IMR-90 (cell line): ENCODE measurements at regions not wholly inside any gene's neighbourhood (a gene's known extent, or its start where the extent isn't known, plus 50 kb on each side); places are given as distances from the start of the nearest gene placed in this dataset.

Experiments used
- ATAC-seq: fragments of 200-7000 bp; cut with Tn5 transposase; 2 replicates; pipeline ENCODE4 v1.9.1; 2020; ENCODE audit warnings: low read depth, mild to moderate bottlenecking, moderate library complexity
- BruUV-seq: library from RNA; stranded (reverse); fragments of 400-500 nt; replicated peaks from 2 replicates; lab custom pipeline; 2021; lab: Mats Ljungman, UMichigan
- CTCF ChIA-PET: fragments of 300-600 bp; formaldehyde crosslinking; extraction: SDS; loops from one replicate; lab custom pipeline; 2021; ENCODE audit warnings: antibody characterized with exemption; lab: Yijun Ruan, JAX
- POLR2A ChIA-PET: fragments of 300-600 bp; sonication (Branson Sonifier 250); formaldehyde crosslinking; loops from one replicate; lab custom pipeline; 2022; ENCODE audit warnings: antibody characterized with exemption; ENCODE audit not compliant: unreplicated experiment; lab: Charles Lee
- DNase-seq: peaks from one replicate; pipeline ENCODE4 v3.0.0; 2013
- H2AFZ ChIP-seq: replicated peaks from 2 replicates; pipeline ENCODE3; 2013; ENCODE audit warnings: low read length, mild to moderate bottlenecking; ENCODE audit not compliant: poor library complexity
- H2AK5ac ChIP-seq: 2 replicates; pipeline ENCODE4 v1.6.1; 2013; ENCODE audit warnings: low read depth, low read length, inconsistent platforms
- H2AK9ac ChIP-seq: replicated peaks from 2 replicates; pipeline ENCODE3; 2013; ENCODE audit warnings: mild to moderate bottlenecking, low read depth, low read length, moderate library complexity; ENCODE audit not compliant: poor library complexity
- H2BK120ac ChIP-seq: 2 replicates; pipeline ENCODE4 v1.6.1; 2013; ENCODE audit warnings: low read depth, low read length, inconsistent platforms
- H2BK15ac ChIP-seq: 3 replicates; pipeline ENCODE4 v1.6.1; 2013; ENCODE audit warnings: low read depth, low read length, inconsistent platforms
- H2BK20ac ChIP-seq: 2 replicates; pipeline ENCODE4 v1.6.1; 2013; ENCODE audit warnings: low read depth, mild to moderate bottlenecking, inconsistent platforms, low read length, moderate library complexity
- H2BK5ac ChIP-seq: 2 replicates; pipeline ENCODE4 v1.6.1; 2013; ENCODE audit warnings: mild to moderate bottlenecking, low read depth, low read length, inconsistent platforms; ENCODE audit not compliant: poor library complexity, severe bottlenecking
- H3K14ac ChIP-seq: replicated peaks from 2 replicates; pipeline ENCODE4 v1.6.1; 2013; ENCODE audit warnings: low read depth, low read length, inconsistent platforms
- H3K18ac ChIP-seq: 2 replicates; pipeline ENCODE4 v1.6.1; 2013; ENCODE audit warnings: low read depth, low read length, control low read depth
- H3K23ac ChIP-seq: 2 replicates; pipeline ENCODE4 v1.6.1; 2013; ENCODE audit warnings: low read depth, low read length, inconsistent platforms
- H3K27ac ChIP-seq: 2 replicates; pipeline ENCODE4 v1.5.1; 2013; ENCODE audit warnings: mild to moderate bottlenecking, control low read depth, low read length; ENCODE audit not compliant: insufficient read depth
- H3K27me3 ChIP-seq: 2 replicates; pipeline ENCODE4 v1.6.1; 2013; ENCODE audit warnings: low read length; ENCODE audit not compliant: control insufficient read depth, insufficient read depth
- H3K36me3 ChIP-seq: 2 replicates; pipeline ENCODE4 v1.6.1; 2013; ENCODE audit warnings: low read length, mixed read lengths; ENCODE audit not compliant: control insufficient read depth, insufficient read depth
- H3K4ac ChIP-seq: 2 replicates; pipeline ENCODE4 v1.6.1; 2013; ENCODE audit warnings: low read depth, low read length, inconsistent platforms
- H3K4me1 ChIP-seq: 2 replicates; pipeline ENCODE4 v1.6.1; 2013; ENCODE audit warnings: low read length, mixed read lengths; ENCODE audit not compliant: control insufficient read depth, insufficient read depth
- H3K4me2 ChIP-seq: 2 replicates; pipeline ENCODE4 v1.6.1; 2013; ENCODE audit warnings: low read depth, mild to moderate bottlenecking, control low read depth, low read length, moderate library complexity
- H3K4me3 ChIP-seq: 2 replicates; pipeline ENCODE4 v1.5.1; 2013; ENCODE audit warnings: low read depth, mild to moderate bottlenecking, control low read depth, low read length, moderate library complexity; ENCODE audit not compliant: insufficient read depth
- H3K56ac ChIP-seq: 2 replicates; pipeline ENCODE4 v1.6.1; 2013; ENCODE audit warnings: low read length, inconsistent platforms; ENCODE audit not compliant: insufficient read depth; ENCODE audit errors: extremely low read depth
- H3K79me1 ChIP-seq, 2 experiments: 2 replicates each; pipeline ENCODE4 v1.6.1; 2013; ENCODE audit warnings: low read length in 2 of 2, inconsistent platforms in 1 of 2, low read depth in 1 of 2
- H3K9ac ChIP-seq: 2 replicates; pipeline ENCODE4 v1.6.1; 2013; ENCODE audit warnings: low read depth, low read length, control low read depth
- H3K9me1 ChIP-seq: 2 replicates; pipeline ENCODE4 v1.6.1; 2013; ENCODE audit warnings: low read length, inconsistent platforms; ENCODE audit not compliant: insufficient read depth
- H3K9me3 ChIP-seq: 2 replicates; pipeline ENCODE4 v1.6.1; 2013; ENCODE audit warnings: low read length; ENCODE audit not compliant: control insufficient read depth, insufficient read depth
- H4K20me1 ChIP-seq: 2 replicates; pipeline ENCODE4 v1.6.1; 2013; ENCODE audit warnings: low read length, inconsistent platforms; ENCODE audit not compliant: insufficient read depth
- H4K5ac ChIP-seq: 2 replicates; pipeline ENCODE4 v1.6.1; 2013; ENCODE audit warnings: mild to moderate bottlenecking, low read depth, low read length, control low read depth
- H4K8ac ChIP-seq, 2 experiments: 2 replicates each; pipeline ENCODE4 v1.6.1; 2013; ENCODE audit warnings: low read depth in 2 of 2, low read length in 2 of 2, control low read depth in 1 of 2, inconsistent platforms in 1 of 2
- H4K91ac ChIP-seq: 2 replicates; pipeline ENCODE4 v1.6.1; 2013; ENCODE audit warnings: low read depth, low read length, inconsistent platforms; ENCODE audit not compliant: insufficient read depth
- BHLHE40 ChIP-seq: fragments of 150-350 bp; IDR thresholded peaks from 2 replicates; pipeline ENCODE4 v1.6.1; 2016; ENCODE audit warnings: mild to moderate bottlenecking, low read depth, low read length
- CEBPB ChIP-seq: IDR thresholded peaks from 2 replicates; pipeline ENCODE4 v1.6.1; 2012; ENCODE audit warnings: low read depth, low read length, improper control_type of control experiment
- CHD1 ChIP-seq: IDR thresholded peaks from 2 replicates; pipeline ENCODE4 v1.6.1; 2012; ENCODE audit warnings: low read depth, low read length, improper control_type of control experiment
- CTCF ChIP-seq: conservative IDR thresholded peaks from 2 replicates; pipeline ENCODE4 v1.5.1; 2012; ENCODE audit warnings: mild to moderate bottlenecking, low read depth, low read length, improper control_type of control experiment
- FOS ChIP-seq: fragments of 150-350 bp; IDR thresholded peaks from 2 replicates; pipeline ENCODE4 v1.6.1; 2016; ENCODE audit warnings: low read depth, low read length
- MAFK ChIP-seq: IDR thresholded peaks from 2 replicates; pipeline ENCODE4 v1.6.1; 2012; ENCODE audit warnings: low read depth, low read length, improper control_type of control experiment
- MAZ ChIP-seq: IDR thresholded peaks from 2 replicates; pipeline ENCODE4 v1.6.1; 2012; ENCODE audit warnings: low read depth, mild to moderate bottlenecking, low read length, improper control_type of control experiment, moderate library complexity, borderline replicate concordance
- MXI1 ChIP-seq: IDR thresholded peaks from 2 replicates; pipeline ENCODE4 v1.6.1; 2012; ENCODE audit warnings: low read depth, mild to moderate bottlenecking, low read length, moderate library complexity, borderline replicate concordance
- NFE2L2 ChIP-seq: fragments of 150-350 bp; IDR thresholded peaks from 2 replicates; pipeline ENCODE4 v1.6.1; 2016; ENCODE audit warnings: low read depth, mild to moderate bottlenecking, low read length
- POLR2A ChIP-seq: IDR thresholded peaks from 2 replicates; pipeline ENCODE4 v1.6.1; 2012; ENCODE audit warnings: mild to moderate bottlenecking, low read depth, low read length
- RCOR1 ChIP-seq: IDR thresholded peaks from 2 replicates; pipeline ENCODE4 v1.6.1; 2012; ENCODE audit warnings: mild to moderate bottlenecking, low read length, improper control_type of control experiment; ENCODE audit not compliant: insufficient replicate concordance
- RFX5 ChIP-seq: IDR thresholded peaks from 2 replicates; pipeline ENCODE4 v1.8.0; 2012; ENCODE audit warnings: low read depth, mild to moderate bottlenecking, low read length, moderate library complexity
- SMC3 ChIP-seq: fragments of 150-350 bp; IDR thresholded peaks from 2 replicates; pipeline ENCODE4 v1.6.1; 2016; ENCODE audit warnings: low read depth, mild to moderate bottlenecking, antibody characterized with exemption, low read length, moderate library complexity
- USF2 ChIP-seq: fragments of 150-350 bp; IDR thresholded peaks from 2 replicates; pipeline ENCODE4 v1.6.1; 2017; ENCODE audit warnings: mild to moderate bottlenecking, antibody characterized with exemption, low read length, low read depth
- WGBS, 2 experiments: methylation state at CpG; one replicate each; pipeline versions ENCODE4 v1.1.5 to v1.1.7; 2013; ENCODE audit warnings: missing lambda C conversion rate in 2 of 2; ENCODE audit not compliant: insufficient read length in 1 of 2; ENCODE audit errors: extremely low coverage in 2 of 2; 5-methylcytosine and 5-hydroxymethylcytosine counted together
- dilution Hi-C: fragments of 300-500 bp; cut with HindIII; formaldehyde crosslinking; loops from one replicate; pipeline ENCODE4 v1.14.3; 2018; ENCODE audit warnings: low sequenced_read_pairs; ENCODE audit not compliant: unreplicated experiment
- in situ Hi-C: fragments of 300-500 bp; cut with MboI; formaldehyde crosslinking; loops from 3 replicates; pipeline ENCODE4 v1.14.3; 2019; ENCODE audit warnings: low sequenced_read_pairs, inconsistent platforms, mixed read lengths
- intact Hi-C: fragments of 100-400 bp; cut with micrococcal nuclease; formaldehyde crosslinking; loops from 2 replicates; pipeline ENCODE4 v1.10.0; 2022
- TF ChIP-seq, protein P1 (sequence below): fragments of 150-350 bp; IDR thresholded peaks from 2 replicates; pipeline ENCODE4 v1.6.1; 2016; ENCODE audit warnings: low read depth, mild to moderate bottlenecking, low read length, moderate library complexity, borderline replicate concordance

DNA sequence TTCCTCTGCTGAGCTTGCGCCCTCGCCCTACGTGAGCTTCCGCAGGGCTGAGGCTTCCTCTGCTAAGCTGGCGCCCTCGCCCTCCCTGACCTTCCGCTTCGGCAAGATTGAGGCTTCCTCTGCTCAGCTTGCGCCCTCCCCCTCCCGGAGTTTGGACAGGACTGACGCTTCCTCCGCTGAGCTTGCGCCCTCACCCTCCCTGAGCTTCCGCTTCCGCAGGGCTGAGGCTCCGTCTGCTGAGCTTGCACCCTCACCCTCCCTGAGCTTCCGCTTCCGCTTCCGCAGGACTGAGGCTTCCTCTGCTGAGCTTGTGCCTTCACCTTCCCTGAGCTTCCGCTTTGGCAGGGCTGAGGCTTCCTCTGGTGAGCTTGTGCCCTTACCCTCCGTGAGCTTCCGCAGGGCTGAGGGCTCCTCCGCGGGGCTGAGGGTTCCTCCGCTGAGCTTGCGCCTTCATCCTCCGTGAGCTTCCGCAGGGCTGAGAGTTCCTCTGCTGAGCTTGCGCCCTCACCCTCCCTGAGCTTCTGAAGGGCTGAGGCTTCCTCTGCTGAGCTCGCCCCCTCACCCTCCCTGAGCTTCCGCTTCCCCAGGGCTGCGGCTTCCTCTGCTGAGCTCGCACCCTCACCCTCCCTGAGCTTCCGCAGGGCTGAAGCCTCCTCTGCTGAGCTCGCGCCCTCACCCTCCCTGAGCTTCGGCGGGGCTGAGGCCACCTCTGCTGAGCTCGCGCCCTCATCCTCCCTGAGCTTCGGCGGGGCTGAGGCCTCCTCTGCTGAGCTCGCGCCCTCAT lies 753.6 kb upstream of the TPTE start:
- ChIA-PET CTCF (no interaction called here), POLR2A (no interaction called here)
- no peak overlapping the region for H3K56ac ChIP-seq
- peak overlapping the region; percentile 66 for H2AFZ ChIP-seq
- no peak overlapping the region for H4K91ac ChIP-seq
- no peak for ATAC-seq
- H3K18ac ChIP-seq: no peak overlapping the region
- H3K79me1 ChIP-seq: no peaks in the 10 kb centered on the region
- no peak overlapping the region for H4K8ac ChIP-seq
- no peaks in the 10 kb centered on the region for H3K4me1 ChIP-seq
- no peak for DNase-seq
- no peak overlapping the region for H3K4me3 ChIP-seq
- no peak overlapping the region for H2AK5ac ChIP-seq
- no peak overlapping the region for H3K9ac ChIP-seq
- intact Hi-C loops: no loop called here
- no peak overlapping the region for H3K14ac ChIP-seq
- no peak overlapping the region for H3K4ac ChIP-seq
- no peak overlapping the region for H3K27ac ChIP-seq
- no peak overlapping the region for H2BK20ac ChIP-seq
- BruUV-seq: no TSS peak
- H3K27me3 ChIP-seq: no peaks in the 10 kb centered on the region
- dilution Hi-C loops: no loop called here
- no peak overlapping the region for H2BK120ac ChIP-seq
- no peak overlapping the region for H2AK9ac ChIP-seq
- H2BK5ac ChIP-seq: no peak overlapping the region
- 64% methylated on average over 42 of the region's 44 CpGs; no CpG with 5 or more reads in 1 of the 2 experiments for WGBS, 2 experiments
- no peaks in the 10 kb centered on the region for H3K9me1 ChIP-seq
- in situ Hi-C loops: no loop called here
- no peaks in the 10 kb centered on the region for H3K36me3 ChIP-seq
- no peak overlapping the region for H4K5ac ChIP-seq
- TF ChIP-seq NFE2L2 (no peak), BHLHE40 (no peak), RCOR1 (no peak), MXI1 (no peak), CHD1 (no peak), FOS (no peak), CTCF (no peak), RFX5 (no peak), MAZ (no peak), CEBPB (no peak), MAFK (no peak), POLR2A (no peak), USF2 (no peak), SMC3 (no peak)
- TF ChIP-seq, protein P1, sequence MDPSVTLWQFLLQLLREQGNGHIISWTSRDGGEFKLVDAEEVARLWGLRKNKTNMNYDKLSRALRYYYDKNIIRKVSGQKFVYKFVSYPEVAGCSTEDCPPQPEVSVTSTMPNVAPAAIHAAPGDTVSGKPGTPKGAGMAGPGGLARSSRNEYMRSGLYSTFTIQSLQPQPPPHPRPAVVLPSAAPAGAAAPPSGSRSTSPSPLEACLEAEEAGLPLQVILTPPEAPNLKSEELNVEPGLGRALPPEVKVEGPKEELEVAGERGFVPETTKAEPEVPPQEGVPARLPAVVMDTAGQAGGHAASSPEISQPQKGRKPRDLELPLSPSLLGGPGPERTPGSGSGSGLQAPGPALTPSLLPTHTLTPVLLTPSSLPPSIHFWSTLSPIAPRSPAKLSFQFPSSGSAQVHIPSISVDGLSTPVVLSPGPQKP: no peak
- no peak overlapping the region for H3K23ac ChIP-seq
- no peak overlapping the region for H2BK15ac ChIP-seq
- H4K20me1 ChIP-seq: no peaks in the 10 kb centered on the region
- no peak overlapping the region for H3K4me2 ChIP-seq
- H3K9me3 ChIP-seq: peaks cover 51% of the 10 kb centered on the region
